ENCODE measurements at regions not wholly inside any gene's neighbourhood (a gene's known extent, or its start where the extent isn't known, plus 50 kb on each side); places are given as distances from the start of the nearest gene placed in this dataset.

GRCh38 chr6:134750669-134751068 is 199.2 kb downstream of the ALDH8A1 start:
- TF ChIP-seq EZH2phosphoT487 (IDR thresholded peaks at IDR 0.05; ENCODE audit: insufficient read depth, low read depth) (no peak), EZH2 (IDR thresholded peaks at IDR 0.05; ENCODE audit: insufficient read depth, poor library complexity, severe bottlenecking) (no peak)
